RKO (cell line): ENCODE measurements at regions not wholly inside any gene's neighbourhood (a gene's known extent, or its start where the extent isn't known, plus 50 kb on each side); places are given as distances from the start of the nearest gene placed in this dataset.

ENCODE experiments used
- DNase-seq: peaks from one replicate; pipeline ENCODE4 v3.0.0-alpha.2; 2016; ENCODE audit warnings: low spot score

- no peak for DNase-seq
Observed at GRCh38 chr10:3624367-3624766, 160.6 kb downstream of the KLF6 start.

GRCh38 chr10:3623746-3624145 is 161.3 kb downstream of the KLF6 start:
- DNase-seq = no peak

- no peak for DNase-seq
Observed at GRCh38 chr10:3622845-3623621, 162.0 kb downstream of the KLF6 start.

GRCh38 chr10:3622427-3622826 is 162.6 kb downstream of the KLF6 start:
- no peak for DNase-seq

GRCh38 chr10:3620818-3621217 is 164.2 kb downstream of the KLF6 start:
- DNase-seq = no peak

- no peak for DNase-seq
Observed at GRCh38 chr10:3619241-3619640, 165.8 kb downstream of the KLF6 start.

- no peak for DNase-seq
Observed at GRCh38 chr10:3616880-3617279, 168.1 kb downstream of the KLF6 start.

- DNase-seq = no peak
Observed at GRCh38 chr10:3613318-3613717, 171.7 kb downstream of the KLF6 start.

GRCh38 chr10:3612183-3613001 is 172.6 kb downstream of the KLF6 start:
- DNase-seq = no peak

- DNase-seq = no peak
Observed at GRCh38 chr10:3606309-3606708, 178.7 kb downstream of the KLF6 start.

- DNase-seq = no peak
Observed at GRCh38 chr10:3605882-3606281, 179.1 kb downstream of the KLF6 start.

GRCh38 chr10:3595736-3596135 is 189.3 kb downstream of the KLF6 start:
- DNase-seq = no peak

- DNase-seq = no peak
Observed at GRCh38 chr10:3593611-3594010, 191.4 kb downstream of the KLF6 start.

GRCh38 chr10:3592424-3592823 is 192.6 kb downstream of the KLF6 start:
- DNase-seq = no peak

- DNase-seq = no peak
Observed at GRCh38 chr10:3588816-3589215, 196.2 kb downstream of the KLF6 start.

- DNase-seq = no peak
Observed at GRCh38 chr10:3588346-3588745, 196.7 kb downstream of the KLF6 start.

GRCh38 chr10:3584926-3585784 is 199.9 kb downstream of the KLF6 start:
- no peak for DNase-seq

GRCh38 chr10:3580565-3580964 is 204.4 kb downstream of the KLF6 start:
- no peak for DNase-seq

- DNase-seq = no peak
Observed at GRCh38 chr10:3579845-3580244, 205.2 kb downstream of the KLF6 start.

- DNase-seq = no peak
Observed at GRCh38 chr10:3578682-3579081, 206.3 kb downstream of the KLF6 start.

- no peak for DNase-seq
Observed at GRCh38 chr10:3578159-3578558, 206.8 kb downstream of the KLF6 start.

GRCh38 chr10:3574451-3574850 is 210.6 kb downstream of the KLF6 start:
- DNase-seq = no peak
